ENCODE measurements at regions not wholly inside any gene's neighbourhood (a gene's known extent, or its start where the extent isn't known, plus 50 kb on each side); places are given as distances from the start of the nearest gene placed in this dataset.

DNA sequence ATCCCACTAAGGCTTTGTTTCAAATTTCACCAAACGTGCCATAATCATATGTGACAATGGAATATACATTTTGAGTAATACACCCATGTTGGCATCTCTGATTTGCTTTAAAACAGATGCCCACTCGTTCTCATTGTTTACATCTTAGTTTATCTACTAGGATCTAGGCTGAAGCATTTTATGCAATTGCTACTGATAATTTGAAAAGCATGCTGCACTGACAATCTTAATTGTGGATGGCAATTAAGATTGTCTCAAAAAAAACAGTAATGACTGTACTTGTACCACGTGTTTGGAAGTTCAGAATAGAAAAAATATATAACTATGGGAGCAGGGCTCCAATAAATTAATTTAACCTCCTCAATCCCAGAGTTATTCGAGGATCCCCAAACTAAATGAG, 136.8 kb downstream of the CRPPA start:
- H3K18ac ChIP-seq (ENCODE audit: low read depth, low read length) = no peak overlapping the region
- H3K9me1 ChIP-seq (ENCODE audit: insufficient read depth, low read length) = no peaks in the 10 kb centered on the region
- H3K9me3 ChIP-seq (ENCODE audit: control insufficient read depth, insufficient read depth, low read length) = no peaks in the 10 kb centered on the region
- H3K79me1 ChIP-seq (ENCODE audit: low read depth in 1 of 2, low read length in 2 of 2) = no peaks in the 10 kb centered on the region
- DNase-seq = no peak
- H2BK15ac ChIP-seq (ENCODE audit: low read depth, low read length) = no peak overlapping the region
- no peak overlapping the region for H2AK5ac ChIP-seq (ENCODE audit: low read depth, low read length)
- no CpG with 5 or more reads among the region's 4 CpGs for WGBS, 2 experiments (ENCODE audit: extremely low coverage in 2 of 2, insufficient read length in 1 of 2)
- dilution Hi-C loops (cut with HindIII; ENCODE audit: low sequenced_read_pairs, unreplicated experiment) (no loop called here), intact Hi-C loops (cut with micrococcal nuclease) (no loop called here), in situ Hi-C loops (cut with MboI; ENCODE audit: low sequenced_read_pairs) (no loop called here)
- no TSS peak for BruUV-seq (replicated peaks)
- H3K4me3 ChIP-seq (ENCODE audit: insufficient read depth, low read depth, low read length) = no peak overlapping the region
- no peak overlapping the region for H3K14ac ChIP-seq (replicated peaks; ENCODE audit: low read depth, low read length)
- TF ChIP-seq CEBPB (IDR thresholded peaks at IDR 0.05; ENCODE audit: low read depth, low read length) (no peak), FOS (IDR thresholded peaks at IDR 0.05; ENCODE audit: low read depth, low read length) (no peak), RFX5 (IDR thresholded peaks at IDR 0.05; ENCODE audit: low read depth, low read length) (no peak), MAZ (IDR thresholded peaks at IDR 0.05; ENCODE audit: borderline replicate concordance, low read depth, low read length) (no peak), NFE2L2 (IDR thresholded peaks at IDR 0.05; ENCODE audit: low read depth, low read length) (no peak), CHD1 (IDR thresholded peaks at IDR 0.05; ENCODE audit: low read depth, low read length) (no peak), MXI1 (IDR thresholded peaks at IDR 0.05; ENCODE audit: borderline replicate concordance, low read depth, low read length) (no peak), MAFK (IDR thresholded peaks at IDR 0.05; ENCODE audit: low read depth, low read length) (no peak), RAD21 (IDR thresholded peaks at IDR 0.05; ENCODE audit: low read length) (no peak), RCOR1 (IDR thresholded peaks at IDR 0.05; ENCODE audit: insufficient replicate concordance, low read length) (no peak), USF2 (IDR thresholded peaks at IDR 0.05; ENCODE audit: low read depth, low read length) (no peak)
- TF ChIP-seq, protein P1, sequence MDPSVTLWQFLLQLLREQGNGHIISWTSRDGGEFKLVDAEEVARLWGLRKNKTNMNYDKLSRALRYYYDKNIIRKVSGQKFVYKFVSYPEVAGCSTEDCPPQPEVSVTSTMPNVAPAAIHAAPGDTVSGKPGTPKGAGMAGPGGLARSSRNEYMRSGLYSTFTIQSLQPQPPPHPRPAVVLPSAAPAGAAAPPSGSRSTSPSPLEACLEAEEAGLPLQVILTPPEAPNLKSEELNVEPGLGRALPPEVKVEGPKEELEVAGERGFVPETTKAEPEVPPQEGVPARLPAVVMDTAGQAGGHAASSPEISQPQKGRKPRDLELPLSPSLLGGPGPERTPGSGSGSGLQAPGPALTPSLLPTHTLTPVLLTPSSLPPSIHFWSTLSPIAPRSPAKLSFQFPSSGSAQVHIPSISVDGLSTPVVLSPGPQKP (IDR thresholded peaks at IDR 0.05; ENCODE audit: borderline replicate concordance, low read depth, low read length) = no peak
- TF ChIP-seq, protein P2, sequence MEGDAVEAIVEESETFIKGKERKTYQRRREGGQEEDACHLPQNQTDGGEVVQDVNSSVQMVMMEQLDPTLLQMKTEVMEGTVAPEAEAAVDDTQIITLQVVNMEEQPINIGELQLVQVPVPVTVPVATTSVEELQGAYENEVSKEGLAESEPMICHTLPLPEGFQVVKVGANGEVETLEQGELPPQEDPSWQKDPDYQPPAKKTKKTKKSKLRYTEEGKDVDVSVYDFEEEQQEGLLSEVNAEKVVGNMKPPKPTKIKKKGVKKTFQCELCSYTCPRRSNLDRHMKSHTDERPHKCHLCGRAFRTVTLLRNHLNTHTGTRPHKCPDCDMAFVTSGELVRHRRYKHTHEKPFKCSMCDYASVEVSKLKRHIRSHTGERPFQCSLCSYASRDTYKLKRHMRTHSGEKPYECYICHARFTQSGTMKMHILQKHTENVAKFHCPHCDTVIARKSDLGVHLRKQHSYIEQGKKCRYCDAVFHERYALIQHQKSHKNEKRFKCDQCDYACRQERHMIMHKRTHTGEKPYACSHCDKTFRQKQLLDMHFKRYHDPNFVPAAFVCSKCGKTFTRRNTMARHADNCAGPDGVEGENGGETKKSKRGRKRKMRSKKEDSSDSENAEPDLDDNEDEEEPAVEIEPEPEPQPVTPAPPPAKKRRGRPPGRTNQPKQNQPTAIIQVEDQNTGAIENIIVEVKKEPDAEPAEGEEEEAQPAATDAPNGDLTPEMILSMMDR (conservative IDR thresholded peaks at IDR 0.05; ENCODE audit: low read depth, low read length) = no peak
- H4K20me1 ChIP-seq (ENCODE audit: insufficient read depth, low read length) = no peaks in the 10 kb centered on the region
- no peak for ATAC-seq (ENCODE audit: low read depth)
- H3K4me1 ChIP-seq (ENCODE audit: control insufficient read depth, insufficient read depth, low read length) = no peaks in the 10 kb centered on the region
- H3K36me3 ChIP-seq (ENCODE audit: control insufficient read depth, insufficient read depth, low read length) = no peaks in the 10 kb centered on the region
- no peak overlapping the region for H2BK120ac ChIP-seq (ENCODE audit: low read depth, low read length)
- H3K9ac ChIP-seq (ENCODE audit: low read depth, low read length) = no peak overlapping the region
- H3K23ac ChIP-seq (ENCODE audit: low read depth, low read length) = no peak overlapping the region
- H4K8ac ChIP-seq (ENCODE audit: low read depth in 2 of 2, low read length in 2 of 2) = no peak overlapping the region
- no peak overlapping the region for H3K27ac ChIP-seq (ENCODE audit: insufficient read depth, low read length)
- H4K5ac ChIP-seq (ENCODE audit: low read depth, low read length) = no peak overlapping the region
- no peak overlapping the region for H2AFZ ChIP-seq (replicated peaks; ENCODE audit: low read length, poor library complexity)
- H2BK20ac ChIP-seq (ENCODE audit: low read depth, low read length) = no peak overlapping the region
- H2BK5ac ChIP-seq (ENCODE audit: low read depth, low read length, poor library complexity, severe bottlenecking) = no peak overlapping the region
- ChIA-PET CTCF (no interaction called here), POLR2A (ENCODE audit: unreplicated experiment) (no interaction called here)
- no peak overlapping the region for H2AK9ac ChIP-seq (replicated peaks; ENCODE audit: low read depth, low read length, poor library complexity)
- H3K4me2 ChIP-seq (ENCODE audit: low read depth, low read length) = no peak overlapping the region
- H4K91ac ChIP-seq (ENCODE audit: insufficient read depth, low read depth, low read length) = no peak overlapping the region
- H3K27me3 ChIP-seq (ENCODE audit: control insufficient read depth, insufficient read depth, low read length) = no peaks in the 10 kb centered on the region
- no peak overlapping the region for H3K4ac ChIP-seq (ENCODE audit: low read depth, low read length)
- no peak overlapping the region for H3K56ac ChIP-seq (ENCODE audit: extremely low read depth, insufficient read depth, low read length)
